KOPT-K1 (cell line): ENCODE measurements at regions not wholly inside any gene's neighbourhood (a gene's known extent, or its start where the extent isn't known, plus 50 kb on each side); places are given as distances from the start of the nearest gene placed in this dataset.

Experiments
- H3K27ac ChIP-seq: fragments of 200-600 bp; sonication (generic); 2 replicates; pipeline ENCODE4 v1.5.1; 2016; ENCODE audit warnings: antibody characterized with exemption, mild to moderate bottlenecking, low read depth, low read length; ENCODE audit not compliant: poor library complexity, severe bottlenecking
- H3K36me3 ChIP-seq: fragments of 200-600 bp; sonication (generic); 2 replicates; pipeline ENCODE4 v1.5.1; 2017; ENCODE audit warnings: antibody characterized with exemption, mild to moderate bottlenecking, low read length, moderate library complexity; ENCODE audit not compliant: insufficient read depth
- H3K9me3 ChIP-seq: fragments of 200-600 bp; sonication (generic); 2 replicates; pipeline ENCODE4 v1.5.1; 2017; ENCODE audit warnings: antibody characterized with exemption, low read length, mild to moderate bottlenecking; ENCODE audit not compliant: insufficient read depth, poor library complexity, severe bottlenecking

GRCh38 chr16:87067003-87067556 lies 250.1 kb downstream of the C16orf95 start:
- Histone ChIP-seq H3K36me3 (no peaks in the 10 kb centered on the region), H3K9me3 (no peaks in the 10 kb centered on the region), H3K27ac (no peak overlapping the region)

- Histone ChIP-seq H3K27ac (no peak overlapping the region), H3K9me3 (no peaks in the 10 kb centered on the region), H3K36me3 (no peaks in the 10 kb centered on the region)
Observed at GRCh38 chr16:87067836-87068761, 249.1 kb downstream of the C16orf95 start.

- H3K36me3 ChIP-seq: no peaks in the 10 kb centered on the region
- H3K27ac ChIP-seq: no peak overlapping the region
- H3K9me3 ChIP-seq: no peaks in the 10 kb centered on the region
Observed at GRCh38 chr16:87068762-87069150, 248.4 kb downstream of the C16orf95 start.

- no peak overlapping the region for H3K27ac ChIP-seq
- no peaks in the 10 kb centered on the region for H3K9me3 ChIP-seq
- H3K36me3 ChIP-seq: no peaks in the 10 kb centered on the region
Observed at GRCh38 chr16:87070657-87071056, 246.5 kb downstream of the C16orf95 start.

GRCh38 chr16:87072101-87072500 lies 245.1 kb downstream of the C16orf95 start:
- Histone ChIP-seq H3K27ac (no peak overlapping the region), H3K36me3 (no peaks in the 10 kb centered on the region), H3K9me3 (no peaks in the 10 kb centered on the region)

- no peak overlapping the region for H3K27ac ChIP-seq
- no peaks in the 10 kb centered on the region for H3K9me3 ChIP-seq
- H3K36me3 ChIP-seq: no peaks in the 10 kb centered on the region
Observed at GRCh38 chr16:87074641-87075318, 242.4 kb downstream of the C16orf95 start.

- Histone ChIP-seq H3K27ac (no peak overlapping the region), H3K36me3 (no peaks in the 10 kb centered on the region), H3K9me3 (peaks cover 2% of the 10 kb centered on the region)
Observed at GRCh38 chr16:87075319-87075860, 241.8 kb downstream of the C16orf95 start.

GRCh38 chr16:87076331-87076949 lies 240.8 kb downstream of the C16orf95 start:
- no peaks in the 10 kb centered on the region for H3K36me3 ChIP-seq
- H3K27ac ChIP-seq: no peak overlapping the region
- H3K9me3 ChIP-seq: peaks cover 13% of the 10 kb centered on the region

- no peaks in the 10 kb centered on the region for H3K36me3 ChIP-seq
- H3K9me3 ChIP-seq: peaks cover 20% of the 10 kb centered on the region
- no peak overlapping the region for H3K27ac ChIP-seq
Observed at GRCh38 chr16:87076950-87077749, 240.0 kb downstream of the C16orf95 start.

- H3K9me3 ChIP-seq: peaks cover 21% of the 10 kb centered on the region
- H3K36me3 ChIP-seq: no peaks in the 10 kb centered on the region
- H3K27ac ChIP-seq: no peak overlapping the region
Observed at GRCh38 chr16:87077750-87078127, 239.5 kb downstream of the C16orf95 start.

- Histone ChIP-seq H3K36me3 (no peaks in the 10 kb centered on the region), H3K9me3 (peaks cover 31% of the 10 kb centered on the region), H3K27ac (no peak overlapping the region)
Observed at GRCh38 chr16:87080571-87081167, 236.5 kb downstream of the C16orf95 start.

- peaks cover 28% of the 10 kb centered on the region for H3K9me3 ChIP-seq
- no peak overlapping the region for H3K27ac ChIP-seq
- H3K36me3 ChIP-seq: no peaks in the 10 kb centered on the region
Observed at GRCh38 chr16:87085441-87085840, 231.8 kb downstream of the C16orf95 start.

GRCh38 chr16:87086156-87086555 lies 231.0 kb downstream of the C16orf95 start:
- Histone ChIP-seq H3K27ac (no peak overlapping the region), H3K36me3 (no peaks in the 10 kb centered on the region), H3K9me3 (peaks cover 21% of the 10 kb centered on the region)

- H3K36me3 ChIP-seq: no peaks in the 10 kb centered on the region
- peaks cover 17% of the 10 kb centered on the region for H3K9me3 ChIP-seq
- no peak overlapping the region for H3K27ac ChIP-seq
Observed at GRCh38 chr16:87086575-87086974, 230.6 kb downstream of the C16orf95 start.
